ENCODE measurements at regions not wholly inside any gene's neighbourhood (a gene's known extent, or its start where the extent isn't known, plus 50 kb on each side); places are given as distances from the start of the nearest gene placed in this dataset.
"Not testable (repeated sequence)": the region's sequence is repeated elsewhere in the genome, so short reads cannot be mapped to it uniquely, and the experiment has no call there.

- Mint-ChIP-seq H3K4me1 (ENCODE audit: low read depth) (no peaks in the 10 kb centered on the region), H3K27ac (no peak overlapping the region), H3K36me3 (ENCODE audit: low read depth) (no peaks in the 10 kb centered on the region), H3K27me3 (no peaks in the 10 kb centered on the region), H3K4me3 (no peak overlapping the region), H3K9me3 (peaks cover 9% of the 10 kb centered on the region)
- intact Hi-C loops (cut with micrococcal nuclease), result no loop called here
These were observed 106.3 kb upstream of the GATA6 start for GRCh38 chr18:22063102-22063501.

GRCh38 chr18:22063672-22064071, 105.7 kb upstream of the GATA6 start:
- Mint-ChIP-seq H3K4me3 (no peak overlapping the region), H3K36me3 (ENCODE audit: low read depth) (no peaks in the 10 kb centered on the region), H3K4me1 (ENCODE audit: low read depth) (no peaks in the 10 kb centered on the region), H3K27ac (no peak overlapping the region), H3K9me3 (peaks cover 15% of the 10 kb centered on the region), H3K27me3 (no peaks in the 10 kb centered on the region)
- intact Hi-C loops (cut with micrococcal nuclease), result no loop called here

- Mint-ChIP-seq H3K27me3 (no peaks in the 10 kb centered on the region), H3K4me1 (ENCODE audit: low read depth) (no peaks in the 10 kb centered on the region), H3K27ac (no peak overlapping the region), H3K4me3 (no peak overlapping the region), H3K9me3 (peaks cover 20% of the 10 kb centered on the region), H3K36me3 (ENCODE audit: low read depth) (no peaks in the 10 kb centered on the region)
- intact Hi-C loops (cut with micrococcal nuclease), result no loop called here
These were observed 104.8 kb upstream of the GATA6 start for GRCh38 chr18:22064581-22064980.

- intact Hi-C loops (cut with micrococcal nuclease), result no loop called here
These were observed 104.1 kb upstream of the GATA6 start for GRCh38 chr18:22065311-22065710.

GRCh38 chr18:22066083-22066485, 103.3 kb upstream of the GATA6 start:
- Mint-ChIP-seq H3K36me3 (ENCODE audit: low read depth) (no peaks in the 10 kb centered on the region), H3K4me1 (ENCODE audit: low read depth) (no peaks in the 10 kb centered on the region), H3K27me3 (no peaks in the 10 kb centered on the region), H3K27ac (no peak overlapping the region), H3K9me3 (peaks cover 20% of the 10 kb centered on the region), H3K4me3 (no peak overlapping the region)
- intact Hi-C loops (cut with micrococcal nuclease), result no loop called here

More at GRCh38 chr18:22065311-22065710, 104.1 kb upstream of the GATA6 start:
- Mint-ChIP-seq H3K9me3 (peaks cover 20% of the 10 kb centered on the region), H3K4me3 (no peak overlapping the region), H3K36me3 (ENCODE audit: low read depth) (no peaks in the 10 kb centered on the region), H3K27ac (no peak overlapping the region), H3K4me1 (ENCODE audit: low read depth) (no peaks in the 10 kb centered on the region), H3K27me3 (no peaks in the 10 kb centered on the region)

- no peak overlapping the region for H3K27ac Mint-ChIP-seq
- peaks cover 20% of the 10 kb centered on the region for H3K9me3 Mint-ChIP-seq
- H3K27me3 Mint-ChIP-seq, result no peaks in the 10 kb centered on the region
- H3K4me1 Mint-ChIP-seq (ENCODE audit: low read depth), result no peaks in the 10 kb centered on the region
- H3K4me3 Mint-ChIP-seq, result no peak overlapping the region
- H3K36me3 Mint-ChIP-seq (ENCODE audit: low read depth), result no peaks in the 10 kb centered on the region
- intact Hi-C loops (cut with micrococcal nuclease), result no loop called here
These were observed 102.3 kb upstream of the GATA6 start for GRCh38 chr18:22067109-22067508.

GRCh38 chr18:22067682-22068081, 101.7 kb upstream of the GATA6 start:
- peaks cover 20% of the 10 kb centered on the region for H3K9me3 Mint-ChIP-seq
- H3K27ac Mint-ChIP-seq, result no peak overlapping the region
- H3K36me3 Mint-ChIP-seq (ENCODE audit: low read depth), result no peaks in the 10 kb centered on the region
- intact Hi-C loops (cut with micrococcal nuclease), result no loop called here
- H3K4me1 Mint-ChIP-seq (ENCODE audit: low read depth), result no peaks in the 10 kb centered on the region
- H3K27me3 Mint-ChIP-seq, result no peaks in the 10 kb centered on the region
- no peak overlapping the region for H3K4me3 Mint-ChIP-seq

- H3K9me3 Mint-ChIP-seq, result peaks cover 20% of the 10 kb centered on the region
- H3K27me3 Mint-ChIP-seq; intact Hi-C loops (cut with micrococcal nuclease); H3K36me3 Mint-ChIP-seq (ENCODE audit: low read depth); H3K4me3 Mint-ChIP-seq; H3K27ac Mint-ChIP-seq; H3K4me1 Mint-ChIP-seq (ENCODE audit: low read depth): not testable (repeated sequence)
These were observed 100.6 kb upstream of the GATA6 start for GRCh38 chr18:22068784-22069183.

- intact Hi-C loops (cut with micrococcal nuclease), result no loop called here
- H3K36me3 Mint-ChIP-seq (ENCODE audit: low read depth), result no peaks in the 10 kb centered on the region
- no peak overlapping the region for H3K4me3 Mint-ChIP-seq
These were observed 99.5 kb upstream of the GATA6 start for GRCh38 chr18:22069916-22070315.

GRCh38 chr18:22073411-22073810, 96.0 kb upstream of the GATA6 start:
- Mint-ChIP-seq H3K4me3 (no peak overlapping the region), H3K4me1 (ENCODE audit: low read depth) (no peaks in the 10 kb centered on the region), H3K9me3 (peaks cover 8% of the 10 kb centered on the region), H3K27ac (no peak overlapping the region), H3K36me3 (ENCODE audit: low read depth) (no peaks in the 10 kb centered on the region), H3K27me3 (no peaks in the 10 kb centered on the region)
- intact Hi-C loops (cut with micrococcal nuclease), result no loop called here

More at GRCh38 chr18:22069916-22070315, 99.5 kb upstream of the GATA6 start:
- Mint-ChIP-seq H3K27me3 (no peaks in the 10 kb centered on the region), H3K4me1 (ENCODE audit: low read depth) (no peaks in the 10 kb centered on the region), H3K27ac (no peak overlapping the region), H3K9me3 (peaks cover 20% of the 10 kb centered on the region)

- Mint-ChIP-seq H3K4me1 (ENCODE audit: low read depth) (no peaks in the 10 kb centered on the region), H3K36me3 (ENCODE audit: low read depth) (no peaks in the 10 kb centered on the region), H3K27me3 (no peaks in the 10 kb centered on the region), H3K4me3 (no peak overlapping the region), H3K9me3 (no peaks in the 10 kb centered on the region), H3K27ac (no peak overlapping the region)
- intact Hi-C loops (cut with micrococcal nuclease), result no loop called here
These were observed 94.9 kb upstream of the GATA6 start for GRCh38 chr18:22074282-22075070.

- no peaks in the 10 kb centered on the region for H3K36me3 Mint-ChIP-seq (ENCODE audit: low read depth)
- H3K4me3 Mint-ChIP-seq, result no peak overlapping the region
- intact Hi-C loops (cut with micrococcal nuclease), result no loop called here
- no peaks in the 10 kb centered on the region for H3K4me1 Mint-ChIP-seq (ENCODE audit: low read depth)
- H3K27ac Mint-ChIP-seq, result no peak overlapping the region
- H3K9me3 Mint-ChIP-seq, result no peaks in the 10 kb centered on the region
- H3K27me3 Mint-ChIP-seq, result no peaks in the 10 kb centered on the region
These were observed 89.4 kb upstream of the GATA6 start for GRCh38 chr18:22080035-22080434.

- H3K4me3 Mint-ChIP-seq, result no peak overlapping the region
- no peaks in the 10 kb centered on the region for H3K27me3 Mint-ChIP-seq
- no peak overlapping the region for H3K27ac Mint-ChIP-seq
- no peaks in the 10 kb centered on the region for H3K36me3 Mint-ChIP-seq (ENCODE audit: low read depth)
- H3K9me3 Mint-ChIP-seq, result no peaks in the 10 kb centered on the region
- H3K4me1 Mint-ChIP-seq (ENCODE audit: low read depth), result no peaks in the 10 kb centered on the region
- intact Hi-C loops (cut with micrococcal nuclease), result no loop called here
These were observed 87.0 kb upstream of the GATA6 start for GRCh38 chr18:22082408-22082807.

- no peaks in the 10 kb centered on the region for H3K9me3 Mint-ChIP-seq
- H3K27me3 Mint-ChIP-seq, result no peaks in the 10 kb centered on the region
- H3K4me3 Mint-ChIP-seq, result no peak overlapping the region
- no peak overlapping the region for H3K27ac Mint-ChIP-seq
- no peaks in the 10 kb centered on the region for H3K36me3 Mint-ChIP-seq (ENCODE audit: low read depth)
- no peaks in the 10 kb centered on the region for H3K4me1 Mint-ChIP-seq (ENCODE audit: low read depth)
- intact Hi-C loops (cut with micrococcal nuclease), result no loop called here
These were observed 84.8 kb upstream of the GATA6 start for GRCh38 chr18:22084547-22084946.

- Mint-ChIP-seq H3K27me3 (no peaks in the 10 kb centered on the region), H3K27ac (no peak overlapping the region), H3K4me3 (no peak overlapping the region), H3K36me3 (ENCODE audit: low read depth) (no peaks in the 10 kb centered on the region), H3K9me3 (no peaks in the 10 kb centered on the region), H3K4me1 (ENCODE audit: low read depth) (no peaks in the 10 kb centered on the region)
- intact Hi-C loops (cut with micrococcal nuclease), result no loop called here
These were observed 82.4 kb upstream of the GATA6 start for GRCh38 chr18:22086973-22087372.
